ENCODE measurements at regions not wholly inside any gene's neighbourhood (a gene's known extent, or its start where the extent isn't known, plus 50 kb on each side); places are given as distances from the start of the nearest gene placed in this dataset.

GRCh38 chr5:108653201-108653600 is 94.5 kb upstream of the FER start:
- intact Hi-C loops (cut with DNase I): no loop called here
- no peaks in the 10 kb centered on the region for H3K36me3 ChIP-seq
- no peak for DNase-seq
- H3K9me3 ChIP-seq: peaks cover 0 to 2% (median 0%) of the 10 kb centered on the region in 4 donors
- no peak overlapping the region for H3K27ac ChIP-seq
- no peaks in the 10 kb centered on the region for H3K4me1 ChIP-seq
- no peak for ATAC-seq
- no peak overlapping the region for H3K4me3 ChIP-seq
- WGBS (ENCODE audit: insufficient coverage, low coverage, low lambda C conversion rate, missing lambda C conversion rate): 100% methylated on average over 1 of the region's 1 CpG
- TF ChIP-seq, protein P1, sequence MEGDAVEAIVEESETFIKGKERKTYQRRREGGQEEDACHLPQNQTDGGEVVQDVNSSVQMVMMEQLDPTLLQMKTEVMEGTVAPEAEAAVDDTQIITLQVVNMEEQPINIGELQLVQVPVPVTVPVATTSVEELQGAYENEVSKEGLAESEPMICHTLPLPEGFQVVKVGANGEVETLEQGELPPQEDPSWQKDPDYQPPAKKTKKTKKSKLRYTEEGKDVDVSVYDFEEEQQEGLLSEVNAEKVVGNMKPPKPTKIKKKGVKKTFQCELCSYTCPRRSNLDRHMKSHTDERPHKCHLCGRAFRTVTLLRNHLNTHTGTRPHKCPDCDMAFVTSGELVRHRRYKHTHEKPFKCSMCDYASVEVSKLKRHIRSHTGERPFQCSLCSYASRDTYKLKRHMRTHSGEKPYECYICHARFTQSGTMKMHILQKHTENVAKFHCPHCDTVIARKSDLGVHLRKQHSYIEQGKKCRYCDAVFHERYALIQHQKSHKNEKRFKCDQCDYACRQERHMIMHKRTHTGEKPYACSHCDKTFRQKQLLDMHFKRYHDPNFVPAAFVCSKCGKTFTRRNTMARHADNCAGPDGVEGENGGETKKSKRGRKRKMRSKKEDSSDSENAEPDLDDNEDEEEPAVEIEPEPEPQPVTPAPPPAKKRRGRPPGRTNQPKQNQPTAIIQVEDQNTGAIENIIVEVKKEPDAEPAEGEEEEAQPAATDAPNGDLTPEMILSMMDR (IDR thresholded peaks at IDR 0.05): no peak
- no peak for TF ChIP-seq POLR2A (IDR thresholded peaks at IDR 0.05)
- H3K27me3 ChIP-seq: no peaks in the 10 kb centered on the region

DNA sequence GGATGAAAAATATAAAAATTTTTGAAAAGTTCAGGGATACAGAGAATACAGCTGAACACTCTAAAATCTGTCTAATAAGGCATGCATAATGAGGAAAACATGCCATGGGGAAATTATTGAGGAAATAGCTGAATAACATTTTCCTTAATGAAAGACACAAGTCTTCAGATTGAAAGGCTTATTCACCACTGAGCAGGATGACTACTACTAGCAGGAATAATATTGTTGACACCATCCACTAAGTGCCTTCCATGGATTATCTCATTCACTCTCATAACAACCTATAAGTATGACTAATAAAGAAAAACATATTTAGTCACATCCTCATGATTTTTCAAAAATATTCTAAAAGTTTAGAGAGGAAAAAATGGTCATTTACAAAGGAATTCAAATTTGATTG is 96.7 kb upstream of the FER start:
- Histone ChIP-seq H3K9me3 (no peaks in the 10 kb centered on the region), H3K27me3 (no peaks in the 10 kb centered on the region), H3K4me3 (no peak overlapping the region), H3K36me3 (no peaks in the 10 kb centered on the region), H3K4me1 (no peaks in the 10 kb centered on the region), H3K27ac (no peak overlapping the region)
- TF ChIP-seq POLR2A (IDR thresholded peaks at IDR 0.05): no peak
- TF ChIP-seq, protein P1 (IDR thresholded peaks at IDR 0.05): no peak
- no peak for DNase-seq
- ATAC-seq: no peak
- intact Hi-C loops (cut with DNase I): no loop called here

DNA sequence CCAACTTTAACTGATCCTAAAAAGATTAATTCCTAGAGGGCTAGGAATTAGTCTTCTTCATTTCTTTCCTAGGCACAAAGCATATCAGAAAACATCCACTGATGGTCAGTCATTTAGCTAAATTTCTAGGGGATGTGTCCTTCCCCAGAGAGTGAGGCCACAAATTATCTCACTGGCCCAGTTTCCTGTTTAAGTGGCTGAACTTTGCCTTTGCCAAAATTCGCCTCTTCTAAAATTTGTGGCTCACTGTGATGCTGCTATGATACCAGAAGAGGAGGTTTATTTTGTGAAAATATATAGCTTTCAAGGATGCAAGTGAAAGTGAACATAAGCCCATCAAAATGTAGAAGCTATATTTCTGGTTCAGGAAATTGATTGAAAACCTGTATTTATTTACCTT is 98.1 kb upstream of the FER start:
- TF ChIP-seq, protein P1 (IDR thresholded peaks at IDR 0.05): no peak
- TF ChIP-seq POLR2A (IDR thresholded peaks at IDR 0.05): no peak
- Histone ChIP-seq H3K27ac (no peak overlapping the region), H3K4me1 (no peaks in the 10 kb centered on the region), H3K27me3 (no peaks in the 10 kb centered on the region), H3K4me3 (no peak overlapping the region), H3K9me3 (no peaks in the 10 kb centered on the region), H3K36me3 (no peaks in the 10 kb centered on the region)
- ATAC-seq (no peak), DNase-seq (no peak)
- 35% methylated on average over 1 of the region's 1 CpG for WGBS (ENCODE audit: insufficient coverage, low coverage, low lambda C conversion rate, missing lambda C conversion rate)
- intact Hi-C loops (cut with DNase I): no loop called here

DNA sequence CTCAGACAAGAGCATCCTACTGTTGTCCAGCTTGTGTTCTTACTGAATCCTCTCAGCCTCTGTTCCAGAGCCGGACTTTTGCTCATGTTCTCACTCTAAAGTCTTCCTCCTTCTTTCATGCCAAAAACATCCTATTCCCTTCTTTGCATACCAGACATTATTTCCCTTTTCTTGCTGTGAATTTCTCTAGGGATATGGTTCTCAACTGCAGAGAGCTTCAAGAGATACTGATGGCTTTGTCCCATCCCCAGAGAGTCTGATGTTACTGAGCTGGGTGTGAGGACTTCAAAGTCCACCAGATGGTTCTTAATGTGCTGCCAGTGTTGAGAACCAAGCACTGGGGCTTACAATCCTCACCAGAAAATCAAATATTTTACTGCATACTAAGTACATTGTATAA is 98.6 kb upstream of the FER start:
- H3K36me3 ChIP-seq: no peaks in the 10 kb centered on the region
- 83% methylated on average over 1 of the region's 1 CpG for WGBS (ENCODE audit: insufficient coverage, low coverage, low lambda C conversion rate, missing lambda C conversion rate)
- no peaks in the 10 kb centered on the region for H3K9me3 ChIP-seq
- TF ChIP-seq, protein P1 (IDR thresholded peaks at IDR 0.05): no peak
- no peak for TF ChIP-seq POLR2A (IDR thresholded peaks at IDR 0.05)
- H3K4me1 ChIP-seq: no peaks in the 10 kb centered on the region
- DNase-seq: no peak
- no peak overlapping the region for H3K27ac ChIP-seq
- H3K27me3 ChIP-seq: no peaks in the 10 kb centered on the region
- no peak overlapping the region for H3K4me3 ChIP-seq
- ATAC-seq: no peak
- intact Hi-C loops (cut with DNase I): no loop called here

Measured in right lobe of liver (tissue), 6 donors.